ENCODE measurements at regions not wholly inside any gene's neighbourhood (a gene's known extent, or its start where the extent isn't known, plus 50 kb on each side); places are given as distances from the start of the nearest gene placed in this dataset.
A peak's percentile ranks its signal among the peaks of the same experiment; 100 is the strongest.

- TF ChIP-seq NFIC (IDR thresholded peaks at IDR 0.05; ENCODE audit: low read length) (peak; percentile 75; the same call in 1 of the 2 replicates), ZNF564 (CRISPR knock-in tag; IDR thresholded peaks at IDR 0.05) (no peak), U2AF2 (IDR thresholded peaks at IDR 0.05; ENCODE audit: low read depth, low read length) (no peak), KAT8 (CRISPR knock-in tag; IDR thresholded peaks at IDR 0.05) (peak; percentile 64; the same call in 1 of the 2 replicates), HNRNPL (IDR thresholded peaks at IDR 0.05; ENCODE audit: low read depth, low read length) (0 out of 2 replicates have a peak, but pooled peaks have one; percentile 61), ATF1 (CRISPR knock-in tag; IDR thresholded peaks at IDR 0.05) (no peak), ZNF841 (CRISPR knock-in tag; IDR thresholded peaks at IDR 0.05; ENCODE audit: borderline replicate concordance) (no peak), GABPB1 (CRISPR knock-in tag; IDR thresholded peaks at IDR 0.05) (no peak), MEIS1 (CRISPR knock-in tag; IDR thresholded peaks at IDR 0.05; ENCODE audit: borderline replicate concordance) (0 out of 2 replicates have a peak, but pooled peaks have one; percentile 45), ZNF256 (CRISPR knock-in tag; conservative IDR thresholded peaks at IDR 0.05) (no peak), KLF15 (CRISPR knock-in tag; IDR thresholded peaks at IDR 0.05; ENCODE audit: borderline replicate concordance) (no peak), KDM2A (CRISPR knock-in tag; IDR thresholded peaks at IDR 0.05; ENCODE audit: borderline replicate concordance, low read depth) (no peak), TBP (CRISPR knock-in tag; IDR thresholded peaks at IDR 0.05) (no peak), EED (CRISPR knock-in tag; IDR thresholded peaks at IDR 0.05) (no peak), FOXP1 (IDR thresholded peaks at IDR 0.05) (no peak), FOXP1 (CRISPR knock-in tag; IDR thresholded peaks at IDR 0.05) (peak; percentile 42; the same call in 1 of the 2 replicates), ZBTB38 (CRISPR knock-in tag; IDR thresholded peaks at IDR 0.05) (0 out of 2 replicates have a peak, but pooled peaks have one; percentile 27), KDM1A (CRISPR knock-in tag; IDR thresholded peaks at IDR 0.05) (no peak), HNF1A (IDR thresholded peaks at IDR 0.05; ENCODE audit: low read depth) (no peak), HNF1A (CRISPR knock-in tag; IDR thresholded peaks at IDR 0.05; ENCODE audit: borderline replicate concordance) (peak; percentile 59; the same call in 1 of the 2 replicates)
- TF ChIP-seq, protein P1, sequence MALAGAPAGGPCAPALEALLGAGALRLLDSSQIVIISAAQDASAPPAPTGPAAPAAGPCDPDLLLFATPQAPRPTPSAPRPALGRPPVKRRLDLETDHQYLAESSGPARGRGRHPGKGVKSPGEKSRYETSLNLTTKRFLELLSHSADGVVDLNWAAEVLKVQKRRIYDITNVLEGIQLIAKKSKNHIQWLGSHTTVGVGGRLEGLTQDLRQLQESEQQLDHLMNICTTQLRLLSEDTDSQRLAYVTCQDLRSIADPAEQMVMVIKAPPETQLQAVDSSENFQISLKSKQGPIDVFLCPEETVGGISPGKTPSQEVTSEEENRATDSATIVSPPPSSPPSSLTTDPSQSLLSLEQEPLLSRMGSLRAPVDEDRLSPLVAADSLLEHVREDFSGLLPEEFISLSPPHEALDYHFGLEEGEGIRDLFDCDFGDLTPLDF (CRISPR knock-in tag; IDR thresholded peaks at IDR 0.05) = no peak
- TF ChIP-seq, protein P2, sequence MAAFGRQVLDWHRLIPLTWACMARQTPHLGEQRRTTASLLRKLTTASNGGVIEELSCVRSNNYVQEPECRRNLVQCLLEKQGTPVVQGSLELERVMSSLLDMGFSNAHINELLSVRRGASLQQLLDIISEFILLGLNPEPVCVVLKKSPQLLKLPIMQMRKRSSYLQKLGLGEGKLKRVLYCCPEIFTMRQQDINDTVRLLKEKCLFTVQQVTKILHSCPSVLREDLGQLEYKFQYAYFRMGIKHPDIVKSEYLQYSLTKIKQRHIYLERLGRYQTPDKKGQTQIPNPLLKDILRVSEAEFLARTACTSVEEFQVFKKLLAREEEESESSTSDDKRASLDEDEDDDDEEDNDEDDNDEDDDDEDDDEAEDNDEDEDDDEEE (CRISPR knock-in tag; IDR thresholded peaks at IDR 0.05) = peak; percentile 61; the same call in 1 of the 2 replicates
- TF ChIP-seq, protein P3, sequence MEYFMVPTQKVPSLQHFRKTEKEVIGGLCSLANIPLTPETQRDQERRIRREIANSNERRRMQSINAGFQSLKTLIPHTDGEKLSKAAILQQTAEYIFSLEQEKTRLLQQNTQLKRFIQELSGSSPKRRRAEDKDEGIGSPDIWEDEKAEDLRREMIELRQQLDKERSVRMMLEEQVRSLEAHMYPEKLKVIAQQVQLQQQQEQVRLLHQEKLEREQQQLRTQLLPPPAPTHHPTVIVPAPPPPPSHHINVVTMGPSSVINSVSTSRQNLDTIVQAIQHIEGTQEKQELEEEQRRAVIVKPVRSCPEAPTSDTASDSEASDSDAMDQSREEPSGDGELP (IDR thresholded peaks at IDR 0.05; ENCODE audit: borderline replicate concordance, low read depth) = no peak
Measured at GRCh38 chr7:156515911-156516790, 124.4 kb upstream of the RNF32 start (continued).

All from HepG2 (cell line).